Keratinocyte (primary cell): ENCODE measurements at regions not wholly inside any gene's neighbourhood (a gene's known extent, or its start where the extent isn't known, plus 50 kb on each side); places are given as distances from the start of the nearest gene placed in this dataset.

Source experiments
- DNase-seq: peaks from one replicate; pipeline ENCODE4 v3.0.0-alpha.2; 2011; ENCODE audit warnings: low read depth, missing footprints, low spot score
- FAIRE-seq: peaks from 2 replicates; lab custom pipeline; 2011; peaks lifted over from hg19 to GRCh38; lab: Jason Lieb, UNC
- H2AFZ ChIP-seq: 2 replicates; pipeline ENCODE4 v1.6.0; 2012; ENCODE audit warnings: low read length, control low read depth, inconsistent platforms; ENCODE audit not compliant: control insufficient read depth
- H3K27ac ChIP-seq: 2 replicates; pipeline ENCODE4 v1.5.1; 2011; ENCODE audit warnings: low read length; ENCODE audit not compliant: control insufficient read depth, insufficient read depth
- H3K27me3 ChIP-seq: 3 replicates; pipeline ENCODE4 v1.6.0; 2011; ENCODE audit warnings: low read length; ENCODE audit not compliant: control insufficient read depth, insufficient read depth; ENCODE audit errors: extremely low read depth
- H3K36me3 ChIP-seq, 2 experiments: 2 replicates in 1 of 2; 3 replicates in 1 of 2; pipeline ENCODE4 v1.5.1; 2011; ENCODE audit warnings: low read length in 2 of 2, mild to moderate bottlenecking in 1 of 2; ENCODE audit not compliant: control insufficient read depth in 2 of 2, insufficient read depth in 2 of 2; ENCODE audit errors: extremely low read depth in 1 of 2
- H3K4me1 ChIP-seq: 3 replicates; pipeline ENCODE4 v1.5.1; 2011; ENCODE audit warnings: low read length; ENCODE audit not compliant: control insufficient read depth, insufficient read depth; ENCODE audit errors: extremely low read depth
- H3K4me2 ChIP-seq: 3 replicates; pipeline ENCODE4 v1.6.0; 2011; ENCODE audit warnings: low read depth, low read length; ENCODE audit not compliant: control insufficient read depth, insufficient read depth; ENCODE audit errors: extremely low read depth
- H3K4me3 ChIP-seq, 3 experiments: fragments of 200-600 bp in 1 of 3; sonication (generic) in 1 of 3; 2 replicates in 2 of 3; 3 replicates in 1 of 3; pipeline ENCODE4 v1.5.1; 2011 to 2016; ENCODE audit warnings: low read length in 3 of 3, mild to moderate bottlenecking in 3 of 3, control low read depth in 2 of 3, inconsistent platforms in 1 of 3, low read depth in 1 of 3, mixed read lengths in 1 of 3, mixed run types in 1 of 3, moderate library complexity in 1 of 3; ENCODE audit not compliant: control insufficient read depth in 2 of 3, insufficient read depth in 2 of 3; ENCODE audit errors: extremely low read depth in 1 of 3
- H3K79me2 ChIP-seq: 2 replicates; pipeline ENCODE4 v1.6.0; 2012; ENCODE audit warnings: low read length; ENCODE audit not compliant: control insufficient read depth, insufficient read depth
- H3K9ac ChIP-seq: 3 replicates; pipeline ENCODE4 v1.6.0; 2011; ENCODE audit warnings: low read length; ENCODE audit not compliant: control insufficient read depth, insufficient read depth; ENCODE audit errors: extremely low read depth
- H3K9me1 ChIP-seq: 3 replicates; pipeline ENCODE4 v1.6.0; 2011; ENCODE audit warnings: low read length; ENCODE audit not compliant: control insufficient read depth, insufficient read depth; ENCODE audit errors: extremely low read depth
- H3K9me3 ChIP-seq: 2 replicates; pipeline ENCODE4 v1.5.1; 2012; ENCODE audit warnings: low read depth, low read length; ENCODE audit not compliant: control insufficient read depth
- H4K20me1 ChIP-seq: 3 replicates; pipeline ENCODE4 v1.6.0; 2011; ENCODE audit warnings: low read length; ENCODE audit not compliant: control insufficient read depth, insufficient read depth; ENCODE audit errors: extremely low read depth
- CTCF ChIP-seq, 3 experiments: IDR thresholded peaks in 1 of 3; conservative IDR thresholded peaks in 1 of 3; optimal IDR thresholded peaks in 1 of 3; 2 replicates in 2 of 3; 3 replicates in 1 of 3; pipeline versions ENCODE3 to v1.5.1; 2011; ENCODE audit warnings: low read length in 3 of 3, mild to moderate bottlenecking in 3 of 3, moderate library complexity in 2 of 3, control low read depth in 1 of 3, inconsistent platforms in 1 of 3; ENCODE audit not compliant: insufficient read depth in 2 of 3; ENCODE audit errors: extremely low read depth in 1 of 3
- EZH2 ChIP-seq: IDR thresholded peaks from one replicate; pipeline ENCODE4 v1.6.1; 2012; ENCODE audit warnings: inconsistent platforms, mild to moderate bottlenecking, low read length, moderate library complexity
- dilution Hi-C: fragments of 300-500 bp; cut with MboI; formaldehyde crosslinking; loops from one replicate; pipeline ENCODE4 v1.7.0; 2020; ENCODE audit warnings: low sequenced_read_pairs; ENCODE audit not compliant: extremely low pct_ligation_motif_present

DNA sequence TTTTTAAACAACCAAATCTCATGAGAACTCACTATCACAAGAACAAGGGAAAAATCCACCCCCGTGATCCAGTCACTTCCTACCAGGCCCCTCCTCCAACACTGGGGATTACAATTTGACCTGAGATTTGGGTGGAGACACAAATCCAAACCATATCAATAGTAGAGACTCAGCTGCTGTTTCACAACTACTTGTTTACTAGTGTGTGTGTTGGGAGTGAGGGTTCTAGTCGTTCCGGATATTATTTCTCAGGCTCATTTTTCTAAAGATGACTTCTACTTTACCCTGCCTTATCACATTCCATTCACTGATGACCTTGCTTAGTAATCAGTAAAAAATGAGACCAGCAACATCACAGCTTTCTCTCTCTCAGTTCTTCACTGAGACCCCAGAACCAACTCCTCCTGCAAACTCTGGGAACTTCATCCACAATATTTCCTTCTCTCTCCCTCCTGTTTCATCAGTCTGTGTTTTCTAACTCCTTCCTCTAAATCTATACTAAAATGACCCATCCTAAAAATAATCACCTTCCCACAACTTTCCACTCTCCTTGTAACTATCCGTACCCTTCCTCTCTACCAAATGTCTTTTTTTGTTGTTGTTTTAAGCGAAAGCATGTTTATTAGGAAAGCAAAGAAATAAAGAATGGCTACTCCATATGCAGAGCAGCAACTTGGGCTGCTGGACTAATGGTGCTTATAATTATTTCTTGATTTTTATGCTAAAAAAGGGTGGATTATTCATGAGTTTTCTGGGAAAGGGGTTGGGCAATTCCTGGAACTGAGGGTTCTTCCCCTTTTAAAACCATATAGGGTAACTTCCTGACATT is 121.5 kb upstream of the SPRY4 start:
- no peaks in the 10 kb centered on the region for H4K20me1 ChIP-seq
- H3K9me3 ChIP-seq: no peaks in the 10 kb centered on the region
- FAIRE-seq (peak; percentile 66), DNase-seq (no peak)
- H3K4me3 ChIP-seq: no peak overlapping the region
- H3K4me1 ChIP-seq: peaks cover 15% of the 10 kb centered on the region
- no peak overlapping the region for H3K27ac ChIP-seq
- H3K36me3 ChIP-seq: no peaks in the 10 kb centered on the region
- no peak overlapping the region for H3K9ac ChIP-seq
- H3K4me2 ChIP-seq: peak overlapping the region; percentile 10
- no peaks in the 10 kb centered on the region for H3K79me2 ChIP-seq
- H3K27me3 ChIP-seq: no peaks in the 10 kb centered on the region
- TF ChIP-seq CTCF (optimal IDR thresholded peaks at IDR 0.05 in 1 of 3, IDR thresholded peaks at IDR 0.05 in 1 of 3, conservative IDR thresholded peaks at IDR 0.05 in 1 of 3; ENCODE audit: extremely low read depth in 1 of 3, insufficient read depth in 2 of 3, low read length in 3 of 3): no peak
- TF ChIP-seq EZH2: no peak
- H2AFZ ChIP-seq: peak overlapping the region; percentile 61
- dilution Hi-C loops: no loop called here
- no peaks in the 10 kb centered on the region for H3K9me1 ChIP-seq

GRCh38 chr5:142445266-142445665 is 120.4 kb upstream of the SPRY4 start:
- no peak for DNase-seq
- H3K79me2 ChIP-seq: no peaks in the 10 kb centered on the region
- no peaks in the 10 kb centered on the region for H3K36me3 ChIP-seq
- H3K27ac ChIP-seq: no peak overlapping the region
- TF ChIP-seq EZH2 (no peak), CTCF (optimal IDR thresholded peaks at IDR 0.05 in 1 of 3, IDR thresholded peaks at IDR 0.05 in 1 of 3, conservative IDR thresholded peaks at IDR 0.05 in 1 of 3; ENCODE audit: extremely low read depth in 1 of 3, insufficient read depth in 2 of 3, low read length in 3 of 3) (no peak)
- no peaks in the 10 kb centered on the region for H3K9me1 ChIP-seq
- no peak overlapping the region for H3K9ac ChIP-seq
- H3K27me3 ChIP-seq: no peaks in the 10 kb centered on the region
- peaks cover 15% of the 10 kb centered on the region for H3K4me1 ChIP-seq
- H3K4me3 ChIP-seq: no peak overlapping the region
- no peak overlapping the region for H2AFZ ChIP-seq
- H4K20me1 ChIP-seq: no peaks in the 10 kb centered on the region
- dilution Hi-C loops: no loop called here
- H3K9me3 ChIP-seq: no peaks in the 10 kb centered on the region
- H3K4me2 ChIP-seq: no peak overlapping the region
- FAIRE-seq: no peak
